Smooth muscle cell of the brain vasculature (primary cell): ENCODE measurements at regions not wholly inside any gene's neighbourhood (a gene's known extent, or its start where the extent isn't known, plus 50 kb on each side); places are given as distances from the start of the nearest gene placed in this dataset.
"Not testable (repeated sequence)": the region's sequence is repeated elsewhere in the genome, so short reads cannot be mapped to it uniquely, and the experiment has no call there.

Experiments
- DNase-seq: peaks from one replicate; pipeline ENCODE4 v3.0.0-alpha.2; 2012; ENCODE audit warnings: low read depth, low spot score

- DNase-seq: no peak
Measured at GRCh38 chr1:60916906-60917305, 165.5 kb upstream of the NFIA start.

GRCh38 chr1:60916199-60916598 lies 166.2 kb upstream of the NFIA start:
- no peak for DNase-seq

GRCh38 chr1:60915441-60915840 lies 166.9 kb upstream of the NFIA start:
- no peak for DNase-seq

- DNase-seq: no peak
Measured at GRCh38 chr1:60914982-60915381, 167.4 kb upstream of the NFIA start.

GRCh38 chr1:60913708-60914107 lies 168.7 kb upstream of the NFIA start:
- DNase-seq: not testable (repeated sequence)

GRCh38 chr1:60913039-60913438 lies 169.3 kb upstream of the NFIA start:
- no peak for DNase-seq

- DNase-seq: no peak
Measured at GRCh38 chr1:60911966-60912697, 170.2 kb upstream of the NFIA start.

- no peak for DNase-seq
Measured at GRCh38 chr1:60908159-60908558, 174.2 kb upstream of the NFIA start.

GRCh38 chr1:60906526-60906925 lies 175.8 kb upstream of the NFIA start:
- no peak for DNase-seq

- no peak for DNase-seq
Measured at GRCh38 chr1:60906039-60906438, 176.3 kb upstream of the NFIA start.

- DNase-seq: no peak
Measured at GRCh38 chr1:60904099-60904851, 178.1 kb upstream of the NFIA start.

- DNase-seq: no peak
Measured at GRCh38 chr1:60903591-60903990, 178.8 kb upstream of the NFIA start.

- no peak for DNase-seq
Measured at GRCh38 chr1:60899464-60899863, 182.9 kb upstream of the NFIA start.

- DNase-seq: no peak
Measured at GRCh38 chr1:60898987-60899386, 183.4 kb upstream of the NFIA start.

GRCh38 chr1:60898413-60898812 lies 183.9 kb upstream of the NFIA start:
- DNase-seq: no peak

- no peak for DNase-seq
Measured at GRCh38 chr1:60896701-60897363, 185.5 kb upstream of the NFIA start.

GRCh38 chr1:60895701-60896100 lies 186.7 kb upstream of the NFIA start:
- DNase-seq: no peak

- DNase-seq: no peak
Measured at GRCh38 chr1:60895252-60895651, 187.1 kb upstream of the NFIA start.

GRCh38 chr1:60894741-60895140 lies 187.6 kb upstream of the NFIA start:
- DNase-seq: no peak

GRCh38 chr1:60894130-60894529 lies 188.2 kb upstream of the NFIA start:
- DNase-seq: no peak

- DNase-seq: no peak
Measured at GRCh38 chr1:60893136-60893930, 189.0 kb upstream of the NFIA start.

- DNase-seq: no peak
Measured at GRCh38 chr1:60891765-60892164, 190.6 kb upstream of the NFIA start.
